HL-60 (cell line): ENCODE measurements at regions not wholly inside any gene's neighbourhood (a gene's known extent, or its start where the extent isn't known, plus 50 kb on each side); places are given as distances from the start of the nearest gene placed in this dataset.

Source experiments
- CTCF ChIP-seq: IDR thresholded peaks from one replicate; pipeline ENCODE4 v1.5.1; 2011; ENCODE audit warnings: low read length, control low read depth, inconsistent platforms; ENCODE audit not compliant: insufficient read depth
- GABPA ChIP-seq: IDR thresholded peaks from 2 replicates; pipeline ENCODE4 v1.6.1; 2012; ENCODE audit warnings: low read depth
- POLR2AphosphoS5 ChIP-seq: IDR thresholded peaks from 2 replicates; pipeline ENCODE4 v1.6.1; 2012; ENCODE audit warnings: low read depth
- REST ChIP-seq: IDR thresholded peaks from 2 replicates; pipeline ENCODE4 v1.6.1; 2012; ENCODE audit warnings: low read depth; ENCODE audit not compliant: insufficient replicate concordance

- TF ChIP-seq CTCF (no peak), GABPA (no peak), REST (no peak), POLR2AphosphoS5 (no peak)
These were observed 67.0 kb downstream of the XCL2 start for GRCh38 chr1:168476588-168477385.
